HUES48 (cell line): ENCODE measurements at regions not wholly inside any gene's neighbourhood (a gene's known extent, or its start where the extent isn't known, plus 50 kb on each side); places are given as distances from the start of the nearest gene placed in this dataset.

ENCODE experiments used
- H3K27ac ChIP-seq: one replicate; pipeline ENCODE4 v1.7.0; 2013; ENCODE audit warnings: low read depth, low read length, inconsistent platforms
- H3K27me3 ChIP-seq: 2 replicates; pipeline ENCODE4 v1.6.1; 2013; ENCODE audit warnings: mild to moderate bottlenecking, low read length; ENCODE audit not compliant: control insufficient read depth, insufficient read depth
- H3K36me3 ChIP-seq: 2 replicates; pipeline ENCODE4 v1.6.1; 2013; ENCODE audit warnings: low read length; ENCODE audit not compliant: control insufficient read depth, insufficient read depth
- H3K4me1 ChIP-seq: 2 replicates; pipeline ENCODE4 v1.6.1; 2013; ENCODE audit warnings: mild to moderate bottlenecking, low read length; ENCODE audit not compliant: control insufficient read depth, insufficient read depth
- H3K4me3 ChIP-seq: 2 replicates; pipeline ENCODE4 v1.5.1; 2013; ENCODE audit warnings: mild to moderate bottlenecking, low read depth, low read length
- H3K9ac ChIP-seq: 2 replicates; pipeline ENCODE4 v1.6.1; 2013; ENCODE audit warnings: mild to moderate bottlenecking, low read depth, low read length, moderate library complexity
- H3K9me3 ChIP-seq: 2 replicates; pipeline ENCODE4 v1.6.1; 2013; ENCODE audit warnings: low read length; ENCODE audit not compliant: control insufficient read depth, insufficient read depth

DNA sequence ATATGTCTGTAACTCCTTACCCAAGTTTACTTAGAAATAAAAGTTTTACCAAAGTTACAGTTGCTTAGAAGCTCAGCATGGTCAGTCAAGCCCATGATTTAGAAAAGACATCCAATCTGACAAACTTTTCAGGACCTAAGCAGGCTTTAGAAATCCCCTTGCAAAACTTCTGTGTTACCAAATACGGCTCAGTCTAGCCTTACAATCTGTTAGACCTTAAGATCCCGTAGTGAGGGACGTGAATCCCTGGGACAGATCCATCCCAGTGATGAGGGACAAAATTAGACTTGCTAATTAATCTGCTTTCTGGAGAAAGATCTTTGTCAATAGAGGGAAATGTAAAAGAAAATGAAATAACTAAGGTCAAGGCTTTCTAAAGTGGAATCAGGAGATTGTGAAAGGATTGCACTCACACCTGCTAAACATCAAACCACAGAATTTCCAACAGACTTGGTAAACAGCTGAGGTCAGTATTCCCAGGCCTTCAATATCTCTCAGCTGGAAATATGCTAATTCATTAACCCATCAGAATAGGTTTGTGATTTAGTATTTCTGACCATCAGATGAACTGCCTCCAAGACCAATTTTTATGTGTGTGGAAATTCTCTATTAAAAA lies 375.3 kb downstream of the DUSP10 start:
- Histone ChIP-seq H3K27me3 (no peaks in the 10 kb centered on the region), H3K36me3 (no peaks in the 10 kb centered on the region), H3K4me3 (no peak overlapping the region), H3K9ac (no peak overlapping the region), H3K9me3 (no peaks in the 10 kb centered on the region), H3K27ac (peak overlapping the region; percentile 88), H3K4me1 (peaks cover 22% of the 10 kb centered on the region)

DNA sequence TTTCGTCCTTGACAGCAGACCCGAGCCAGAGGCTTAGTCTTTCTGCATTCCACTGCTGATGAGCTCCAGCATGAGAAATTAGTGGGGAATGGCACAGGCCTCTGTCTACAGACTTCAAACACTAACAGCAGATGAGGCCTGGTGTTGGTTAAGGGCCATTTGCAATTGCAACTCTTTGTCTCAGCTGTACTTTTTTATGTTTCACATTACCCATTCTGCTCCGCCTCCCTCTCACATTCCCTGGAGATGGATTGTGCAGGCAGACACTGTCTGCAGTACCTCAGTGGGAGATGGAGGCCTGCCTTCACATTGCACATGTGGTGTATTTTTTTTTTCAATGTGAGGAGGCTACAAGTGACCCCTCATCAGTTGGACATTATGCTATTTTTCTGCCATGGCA lies 370.2 kb downstream of the DUSP10 start:
- Histone ChIP-seq H3K27me3 (no peaks in the 10 kb centered on the region), H3K9ac (no peak overlapping the region), H3K36me3 (no peaks in the 10 kb centered on the region), H3K9me3 (no peaks in the 10 kb centered on the region), H3K4me1 (peaks cover 5% of the 10 kb centered on the region), H3K27ac (no peak overlapping the region), H3K4me3 (no peak overlapping the region)

DNA sequence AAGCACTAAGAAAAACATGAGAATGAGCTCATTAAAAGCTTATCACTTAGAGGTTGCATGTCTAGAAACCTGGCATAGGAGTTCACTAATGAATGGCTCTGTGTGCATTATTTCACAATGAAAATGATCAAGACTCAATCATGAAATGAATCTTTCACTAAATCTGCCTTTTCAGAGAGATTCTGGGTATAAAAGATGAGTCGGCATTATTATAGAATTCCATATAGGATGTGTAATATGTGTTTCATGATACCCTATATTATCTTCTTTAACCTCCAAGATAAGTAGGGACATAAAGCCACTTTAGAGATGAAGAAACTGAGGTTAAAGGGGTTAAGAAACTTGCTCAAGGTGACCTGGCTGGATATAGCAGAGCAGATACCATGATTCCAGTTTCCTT lies 368.1 kb downstream of the DUSP10 start:
- Histone ChIP-seq H3K9ac (no peak overlapping the region), H3K36me3 (no peaks in the 10 kb centered on the region), H3K4me1 (no peaks in the 10 kb centered on the region), H3K9me3 (no peaks in the 10 kb centered on the region), H3K4me3 (no peak overlapping the region), H3K27me3 (no peaks in the 10 kb centered on the region), H3K27ac (no peak overlapping the region)

GRCh38 chr1:221376286-221376685 lies 365.6 kb downstream of the DUSP10 start:
- Histone ChIP-seq H3K9me3 (no peaks in the 10 kb centered on the region), H3K4me3 (no peak overlapping the region), H3K36me3 (no peaks in the 10 kb centered on the region), H3K27ac (no peak overlapping the region), H3K27me3 (no peaks in the 10 kb centered on the region), H3K4me1 (peaks cover 8% of the 10 kb centered on the region), H3K9ac (no peak overlapping the region)

DNA sequence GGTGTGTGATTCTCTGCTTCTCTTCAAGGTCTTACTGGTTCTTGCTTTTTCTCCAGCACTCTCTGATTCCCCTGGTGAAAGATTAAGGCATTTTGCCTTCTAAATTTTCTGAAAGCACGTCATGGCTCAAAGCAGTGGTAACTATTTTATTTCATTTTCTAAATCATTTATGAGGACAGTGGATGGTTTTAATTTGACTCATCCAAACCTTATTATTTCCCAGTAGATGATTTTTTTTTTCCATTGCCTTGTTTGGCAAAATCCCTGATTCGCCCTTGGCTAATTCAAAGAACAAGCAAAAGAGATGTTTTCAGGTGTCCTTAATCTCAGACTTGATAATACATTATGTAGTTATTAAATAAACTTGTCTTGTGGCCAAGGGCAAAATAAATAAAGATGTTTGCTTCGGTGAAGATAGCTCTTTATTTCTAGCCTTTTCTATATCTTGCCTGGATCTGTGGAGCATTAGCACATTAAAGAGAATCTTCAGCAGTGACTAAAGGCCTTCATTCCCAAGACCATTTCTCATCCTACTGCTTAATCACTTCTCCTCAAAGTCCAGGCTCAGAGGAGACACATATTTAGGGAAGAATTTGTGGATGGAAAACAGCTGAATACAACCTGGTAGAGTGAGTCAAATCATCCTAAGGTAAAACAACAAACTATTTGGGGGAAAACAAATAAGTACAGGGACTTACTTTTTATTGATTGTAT lies 359.8 kb downstream of the DUSP10 start:
- Histone ChIP-seq H3K9ac (no peak overlapping the region), H3K27ac (no peak overlapping the region), H3K36me3 (no peaks in the 10 kb centered on the region), H3K9me3 (no peaks in the 10 kb centered on the region), H3K4me1 (peaks cover 21% of the 10 kb centered on the region), H3K4me3 (no peak overlapping the region), H3K27me3 (no peaks in the 10 kb centered on the region)

- H3K36me3 ChIP-seq, result no peaks in the 10 kb centered on the region
- H3K4me3 ChIP-seq, result no peak overlapping the region
- no peaks in the 10 kb centered on the region for H3K27me3 ChIP-seq
- no peaks in the 10 kb centered on the region for H3K4me1 ChIP-seq
- peaks cover 11% of the 10 kb centered on the region for H3K9me3 ChIP-seq
- H3K27ac ChIP-seq, result no peak overlapping the region
- no peak overlapping the region for H3K9ac ChIP-seq
These were observed 349.4 kb downstream of the DUSP10 start for GRCh38 chr1:221392453-221392852.

DNA sequence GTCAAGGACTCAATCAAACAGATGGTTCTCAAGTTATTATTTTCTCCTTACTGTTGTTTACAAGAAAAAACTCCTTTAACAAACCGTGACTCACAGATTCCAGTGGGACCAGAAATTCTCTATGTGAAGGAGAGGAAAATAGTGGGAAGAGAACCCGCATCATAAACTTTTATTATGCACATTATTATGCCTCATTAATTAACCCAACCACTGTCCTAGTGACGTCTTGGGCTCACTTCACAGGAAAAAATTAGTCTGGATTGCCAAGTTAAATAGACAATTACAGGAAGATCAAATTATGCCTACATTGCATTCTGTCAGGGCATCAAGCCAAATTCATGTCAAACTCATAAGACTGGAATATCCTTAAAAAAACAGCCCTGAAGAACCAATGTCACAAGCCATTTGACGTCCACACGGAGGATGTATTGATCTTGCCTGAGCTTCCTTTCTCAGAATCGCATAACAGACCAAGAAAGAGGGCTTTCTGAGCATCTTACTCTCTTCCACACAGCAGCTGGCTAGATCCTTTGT lies 347.8 kb downstream of the DUSP10 start:
- H3K9ac ChIP-seq, result no peak overlapping the region
- H3K9me3 ChIP-seq, result peaks cover 8% of the 10 kb centered on the region
- no peaks in the 10 kb centered on the region for H3K36me3 ChIP-seq
- no peaks in the 10 kb centered on the region for H3K27me3 ChIP-seq
- no peak overlapping the region for H3K4me3 ChIP-seq
- no peak overlapping the region for H3K27ac ChIP-seq
- no peaks in the 10 kb centered on the region for H3K4me1 ChIP-seq

GRCh38 chr1:221396526-221396925 lies 345.4 kb downstream of the DUSP10 start:
- Histone ChIP-seq H3K4me1 (no peaks in the 10 kb centered on the region), H3K4me3 (no peak overlapping the region)

DNA sequence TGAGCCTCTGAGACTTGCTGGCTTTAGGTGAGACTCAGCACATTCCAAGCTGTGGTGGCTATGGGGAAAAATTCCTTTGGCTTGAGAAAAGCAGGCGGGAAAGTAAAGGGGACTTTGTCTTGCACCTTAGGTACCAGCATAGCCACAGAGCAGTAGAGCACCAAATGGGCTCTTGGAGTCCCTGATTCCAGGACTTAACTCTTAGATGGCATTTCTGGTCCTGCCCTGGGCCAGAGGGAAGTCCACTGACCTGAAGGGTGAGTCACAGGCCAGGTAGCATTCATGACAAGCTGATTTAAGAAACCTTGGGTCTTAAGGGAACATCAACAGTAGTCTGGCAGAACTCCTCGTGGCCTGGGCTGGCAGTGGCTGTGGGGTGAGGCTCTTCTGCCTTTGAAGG lies 344.7 kb downstream of the DUSP10 start:
- no peaks in the 10 kb centered on the region for H3K36me3 ChIP-seq
- H3K27ac ChIP-seq, result no peak overlapping the region
- H3K27me3 ChIP-seq, result no peaks in the 10 kb centered on the region
- no peak overlapping the region for H3K4me3 ChIP-seq
- no peaks in the 10 kb centered on the region for H3K4me1 ChIP-seq
- no peaks in the 10 kb centered on the region; the same call in 1 of the 2 replicates for H3K9me3 ChIP-seq
- no peak overlapping the region for H3K9ac ChIP-seq

More at GRCh38 chr1:221396526-221396925, 345.4 kb downstream of the DUSP10 start:
- Histone ChIP-seq H3K27me3 (no peaks in the 10 kb centered on the region), H3K36me3 (no peaks in the 10 kb centered on the region), H3K27ac (no peak overlapping the region), H3K9me3 (no peaks in the 10 kb centered on the region; the same call in 1 of the 2 replicates), H3K9ac (no peak overlapping the region)

- no peak overlapping the region for H3K4me3 ChIP-seq
- no peaks in the 10 kb centered on the region for H3K27me3 ChIP-seq
- H3K27ac ChIP-seq, result no peak overlapping the region
- H3K9me3 ChIP-seq, result no peaks in the 10 kb centered on the region; the same call in 1 of the 2 replicates
- no peaks in the 10 kb centered on the region for H3K36me3 ChIP-seq
- H3K4me1 ChIP-seq, result no peaks in the 10 kb centered on the region
- no peak overlapping the region for H3K9ac ChIP-seq
These were observed 344.3 kb downstream of the DUSP10 start for GRCh38 chr1:221397606-221398005.

- no peaks in the 10 kb centered on the region for H3K9me3 ChIP-seq
- H3K4me3 ChIP-seq, result no peak overlapping the region
- no peak overlapping the region for H3K27ac ChIP-seq
- H3K27me3 ChIP-seq, result no peaks in the 10 kb centered on the region
- no peak overlapping the region for H3K9ac ChIP-seq
- no peaks in the 10 kb centered on the region for H3K36me3 ChIP-seq
- peaks cover 12% of the 10 kb centered on the region for H3K4me1 ChIP-seq
These were observed 336.7 kb downstream of the DUSP10 start for GRCh38 chr1:221405146-221405545.
